Stimulated activated naive CD8-positive, alpha-beta T cell treated with anti-CD3 and anti-CD28 coated beads, Interleukin-15, Interleukin-2, amounts not matched to agents 100 U/mL and 50 U/mL, for 24 hours (primary cell): ENCODE measurements at regions not wholly inside any gene's neighbourhood (a gene's known extent, or its start where the extent isn't known, plus 50 kb on each side); places are given as distances from the start of the nearest gene placed in this dataset.

Experiments
- ATAC-seq: fragments of 150-1000 bp; cut with Tn5 transposase; one replicate; pipeline ENCODE4 v1.10.0; 2021
- DNase-seq: peaks from one replicate; pipeline ENCODE4 v3.0.0; 2021

- ATAC-seq (no peak), DNase-seq (no peak)
Observed at GRCh38 chr6:14487625-14488024, 370.1 kb downstream of the CD83 start.

GRCh38 chr6:14488180-14488579 lies 370.6 kb downstream of the CD83 start:
- no peak for ATAC-seq
- DNase-seq = no peak

- no peak for DNase-seq
Observed at GRCh38 chr6:14489445-14489844, 371.9 kb downstream of the CD83 start.

GRCh38 chr6:14498748-14499147 lies 381.2 kb downstream of the CD83 start:
- DNase-seq = no peak
- ATAC-seq = no peak

More at GRCh38 chr6:14489445-14489844, 371.9 kb downstream of the CD83 start:
- ATAC-seq = no peak

GRCh38 chr6:14499309-14499708 lies 381.7 kb downstream of the CD83 start:
- no peak for DNase-seq

GRCh38 chr6:14499841-14500240 lies 382.3 kb downstream of the CD83 start:
- DNase-seq (no peak), ATAC-seq (no peak)

More at GRCh38 chr6:14499309-14499708, 381.7 kb downstream of the CD83 start:
- ATAC-seq = no peak

GRCh38 chr6:14500809-14501208 lies 383.2 kb downstream of the CD83 start:
- no peak for DNase-seq
- no peak for ATAC-seq

GRCh38 chr6:14501240-14501639 lies 383.7 kb downstream of the CD83 start:
- ATAC-seq = no peak
- no peak for DNase-seq

GRCh38 chr6:14501914-14502313 lies 384.3 kb downstream of the CD83 start:
- no peak for DNase-seq

GRCh38 chr6:14502551-14502950 lies 385.0 kb downstream of the CD83 start:
- no peak for ATAC-seq
- no peak for DNase-seq

More at GRCh38 chr6:14501914-14502313, 384.3 kb downstream of the CD83 start:
- ATAC-seq = no peak

GRCh38 chr6:14505401-14505800 lies 387.8 kb downstream of the CD83 start:
- no peak for ATAC-seq
- DNase-seq = no peak

GRCh38 chr6:14506656-14507246 lies 389.2 kb downstream of the CD83 start:
- DNase-seq (no peak), ATAC-seq (no peak)

GRCh38 chr6:14509120-14509519 lies 391.5 kb downstream of the CD83 start:
- no peak for DNase-seq
- no peak for ATAC-seq

- DNase-seq = no peak
- ATAC-seq = no peak
Observed at GRCh38 chr6:14510038-14510437, 392.5 kb downstream of the CD83 start.

- no peak for ATAC-seq
- DNase-seq = no peak
Observed at GRCh38 chr6:14511061-14511586, 393.6 kb downstream of the CD83 start.

- no peak for ATAC-seq
- DNase-seq = no peak
Observed at GRCh38 chr6:14512246-14512645, 394.7 kb downstream of the CD83 start.

- DNase-seq (no peak), ATAC-seq (no peak)
Observed at GRCh38 chr6:14513496-14514393, 396.2 kb downstream of the CD83 start.

GRCh38 chr6:14516956-14517355 lies 399.4 kb downstream of the CD83 start:
- no peak for DNase-seq

GRCh38 chr6:14517516-14518105 lies 400.0 kb downstream of the CD83 start:
- ATAC-seq (no peak), DNase-seq (no peak)

More at GRCh38 chr6:14516956-14517355, 399.4 kb downstream of the CD83 start:
- no peak for ATAC-seq

GRCh38 chr6:14518515-14519217 lies 401.1 kb downstream of the CD83 start:
- DNase-seq (no peak), ATAC-seq (no peak)

- ATAC-seq (no peak), DNase-seq (no peak)
Observed at GRCh38 chr6:14520029-14520428, 402.5 kb downstream of the CD83 start.

- DNase-seq (no peak), ATAC-seq (no peak)
Observed at GRCh38 chr6:14520536-14520935, 403.0 kb downstream of the CD83 start.
